Panc1 (cell line): ENCODE measurements at regions not wholly inside any gene's neighbourhood (a gene's known extent, or its start where the extent isn't known, plus 50 kb on each side); places are given as distances from the start of the nearest gene placed in this dataset.

ENCODE experiments used
- ATAC-seq: fragments of 200-7000 bp; cut with Tn5 transposase; 2 replicates; pipeline ENCODE4 v1.9.1; 2020; ENCODE audit warnings: mild to moderate bottlenecking, moderate library complexity
- BruUV-seq: library from RNA; stranded (reverse); fragments of 400-500 nt; replicated peaks from 2 replicates; lab custom pipeline; 2021; lab: Mats Ljungman, UMichigan
- CTCF ChIA-PET: fragments of 300-600 bp; sonication (Branson Sonifier 250); formaldehyde crosslinking; loops from one replicate; lab custom pipeline; 2022; ENCODE audit warnings: antibody characterized with exemption; lab: Charles Lee
- POLR2A ChIA-PET: fragments of 300-600 bp; sonication (Branson Sonifier 250); formaldehyde crosslinking; loops from one replicate; lab custom pipeline; 2022; ENCODE audit warnings: antibody characterized with exemption; lab: Charles Lee
- DNase-seq: peaks from one replicate; pipeline ENCODE4 v3.0.0-alpha.2; 2010; ENCODE audit warnings: low read depth, low spot score
- H3K27ac ChIP-seq: 2 replicates; pipeline ENCODE4 v1.5.1; 2011; ENCODE audit warnings: mild to moderate bottlenecking, low read length, inconsistent platforms
- H3K27me3 ChIP-seq: fragments of 200-500 bp; sonication (Bioruptor generic); 2 replicates; pipeline ENCODE4 v1.6.0; 2014; ENCODE audit warnings: low read length, inconsistent platforms; ENCODE audit not compliant: control insufficient read depth, insufficient read depth
- H3K36me3 ChIP-seq: fragments of 200-500 bp; sonication (Bioruptor generic); 2 replicates; pipeline ENCODE4 v1.5.1; 2014; ENCODE audit warnings: inconsistent platforms, mild to moderate bottlenecking, low read length, moderate library complexity; ENCODE audit not compliant: control insufficient read depth, insufficient read depth
- H3K4me1 ChIP-seq: 2 replicates; pipeline ENCODE4 v1.5.1; 2011; ENCODE audit warnings: inconsistent platforms, mild to moderate bottlenecking, low read length, moderate library complexity; ENCODE audit not compliant: control insufficient read depth, insufficient read depth
- H3K4me3 ChIP-seq, 2 experiments: 2 replicates each; pipeline ENCODE4 v1.5.1; 2011 to 2012; ENCODE audit warnings: low read depth in 2 of 2, low read length in 2 of 2, mild to moderate bottlenecking in 2 of 2, inconsistent platforms in 1 of 2, moderate library complexity in 1 of 2
- H3K9me3 ChIP-seq: fragments of 200-500 bp; sonication (Bioruptor generic); 2 replicates; pipeline ENCODE4 v1.5.1; 2014; ENCODE audit warnings: low read depth, mild to moderate bottlenecking, inconsistent platforms, low read length, moderate library complexity; ENCODE audit not compliant: control insufficient read depth, insufficient read depth
- POLR2AphosphoS5 ChIP-seq: IDR thresholded peaks from 2 replicates; pipeline ENCODE4 v1.6.1; 2012; ENCODE audit warnings: mild to moderate bottlenecking, low read depth, low read length, moderate library complexity
- SIN3A ChIP-seq: IDR thresholded peaks from 2 replicates; pipeline ENCODE4 v1.6.1; 2012; ENCODE audit warnings: low read depth, mild to moderate bottlenecking, low read length, moderate library complexity, borderline replicate concordance; ENCODE audit not compliant: insufficient read depth
- TCF7L2 ChIP-seq: IDR thresholded peaks from 2 replicates; pipeline ENCODE4 v1.6.1; 2011; ENCODE audit warnings: mild to moderate bottlenecking, low read depth, low read length, inconsistent platforms
- in situ Hi-C: cut with HindIII; loops from 2 replicates; pipeline ENCODE4 v1.10.0; 2016; ENCODE audit warnings: low sequenced_read_pairs, low pct_unique_long_range_greater_than_20kb
- intact Hi-C: fragments of 100-400 bp; cut with micrococcal nuclease; formaldehyde crosslinking; loops from one replicate; pipeline ENCODE4 v1.10.0; 2022; ENCODE audit not compliant: unreplicated experiment
- TF ChIP-seq, protein P1 (sequence below), 2 experiments: IDR thresholded peaks; 2 replicates each; pipeline ENCODE4 v1.6.1; 2011 to 2012; ENCODE audit warnings: low read depth in 2 of 2, control low read depth in 1 of 2, low read length in 1 of 2, mild to moderate bottlenecking in 1 of 2, moderate library complexity in 1 of 2; ENCODE audit not compliant: insufficient read depth in 1 of 2
- TF ChIP-seq, protein P2 (sequence below): fragments of 450-650 bp; IDR thresholded peaks from 2 replicates; pipeline ENCODE4 v1.5.1; 2017; ENCODE audit warnings: mild to moderate bottlenecking

GRCh38 chr11:104462341-104462740, 298.4 kb upstream of the PDGFD start:
- H3K9me3 ChIP-seq = no peaks in the 10 kb centered on the region
- no peak overlapping the region for H3K4me3 ChIP-seq
- H3K36me3 ChIP-seq = no peaks in the 10 kb centered on the region
- ChIA-PET CTCF (no interaction called here), POLR2A (no interaction called here)
- intact Hi-C loops (no loop called here), in situ Hi-C loops (no loop called here)
- no peaks in the 10 kb centered on the region for H3K4me1 ChIP-seq
- no peaks in the 10 kb centered on the region for H3K27me3 ChIP-seq
- BruUV-seq = no TSS peak
- no peak overlapping the region for H3K27ac ChIP-seq
- DNase-seq (no peak), ATAC-seq (no peak)
- TF ChIP-seq SIN3A (no peak), POLR2AphosphoS5 (no peak), TCF7L2 (no peak)
- TF ChIP-seq, protein P1, sequence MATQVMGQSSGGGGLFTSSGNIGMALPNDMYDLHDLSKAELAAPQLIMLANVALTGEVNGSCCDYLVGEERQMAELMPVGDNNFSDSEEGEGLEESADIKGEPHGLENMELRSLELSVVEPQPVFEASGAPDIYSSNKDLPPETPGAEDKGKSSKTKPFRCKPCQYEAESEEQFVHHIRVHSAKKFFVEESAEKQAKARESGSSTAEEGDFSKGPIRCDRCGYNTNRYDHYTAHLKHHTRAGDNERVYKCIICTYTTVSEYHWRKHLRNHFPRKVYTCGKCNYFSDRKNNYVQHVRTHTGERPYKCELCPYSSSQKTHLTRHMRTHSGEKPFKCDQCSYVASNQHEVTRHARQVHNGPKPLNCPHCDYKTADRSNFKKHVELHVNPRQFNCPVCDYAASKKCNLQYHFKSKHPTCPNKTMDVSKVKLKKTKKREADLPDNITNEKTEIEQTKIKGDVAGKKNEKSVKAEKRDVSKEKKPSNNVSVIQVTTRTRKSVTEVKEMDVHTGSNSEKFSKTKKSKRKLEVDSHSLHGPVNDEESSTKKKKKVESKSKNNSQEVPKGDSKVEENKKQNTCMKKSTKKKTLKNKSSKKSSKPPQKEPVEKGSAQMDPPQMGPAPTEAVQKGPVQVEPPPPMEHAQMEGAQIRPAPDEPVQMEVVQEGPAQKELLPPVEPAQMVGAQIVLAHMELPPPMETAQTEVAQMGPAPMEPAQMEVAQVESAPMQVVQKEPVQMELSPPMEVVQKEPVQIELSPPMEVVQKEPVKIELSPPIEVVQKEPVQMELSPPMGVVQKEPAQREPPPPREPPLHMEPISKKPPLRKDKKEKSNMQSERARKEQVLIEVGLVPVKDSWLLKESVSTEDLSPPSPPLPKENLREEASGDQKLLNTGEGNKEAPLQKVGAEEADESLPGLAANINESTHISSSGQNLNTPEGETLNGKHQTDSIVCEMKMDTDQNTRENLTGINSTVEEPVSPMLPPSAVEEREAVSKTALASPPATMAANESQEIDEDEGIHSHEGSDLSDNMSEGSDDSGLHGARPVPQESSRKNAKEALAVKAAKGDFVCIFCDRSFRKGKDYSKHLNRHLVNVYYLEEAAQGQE (IDR thresholded peaks at IDR 0.05; ENCODE audit: insufficient read depth in 1 of 2, low read depth in 2 of 2, low read length in 1 of 2) = no peak
- TF ChIP-seq, protein P2, sequence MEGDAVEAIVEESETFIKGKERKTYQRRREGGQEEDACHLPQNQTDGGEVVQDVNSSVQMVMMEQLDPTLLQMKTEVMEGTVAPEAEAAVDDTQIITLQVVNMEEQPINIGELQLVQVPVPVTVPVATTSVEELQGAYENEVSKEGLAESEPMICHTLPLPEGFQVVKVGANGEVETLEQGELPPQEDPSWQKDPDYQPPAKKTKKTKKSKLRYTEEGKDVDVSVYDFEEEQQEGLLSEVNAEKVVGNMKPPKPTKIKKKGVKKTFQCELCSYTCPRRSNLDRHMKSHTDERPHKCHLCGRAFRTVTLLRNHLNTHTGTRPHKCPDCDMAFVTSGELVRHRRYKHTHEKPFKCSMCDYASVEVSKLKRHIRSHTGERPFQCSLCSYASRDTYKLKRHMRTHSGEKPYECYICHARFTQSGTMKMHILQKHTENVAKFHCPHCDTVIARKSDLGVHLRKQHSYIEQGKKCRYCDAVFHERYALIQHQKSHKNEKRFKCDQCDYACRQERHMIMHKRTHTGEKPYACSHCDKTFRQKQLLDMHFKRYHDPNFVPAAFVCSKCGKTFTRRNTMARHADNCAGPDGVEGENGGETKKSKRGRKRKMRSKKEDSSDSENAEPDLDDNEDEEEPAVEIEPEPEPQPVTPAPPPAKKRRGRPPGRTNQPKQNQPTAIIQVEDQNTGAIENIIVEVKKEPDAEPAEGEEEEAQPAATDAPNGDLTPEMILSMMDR = no peak

DNA sequence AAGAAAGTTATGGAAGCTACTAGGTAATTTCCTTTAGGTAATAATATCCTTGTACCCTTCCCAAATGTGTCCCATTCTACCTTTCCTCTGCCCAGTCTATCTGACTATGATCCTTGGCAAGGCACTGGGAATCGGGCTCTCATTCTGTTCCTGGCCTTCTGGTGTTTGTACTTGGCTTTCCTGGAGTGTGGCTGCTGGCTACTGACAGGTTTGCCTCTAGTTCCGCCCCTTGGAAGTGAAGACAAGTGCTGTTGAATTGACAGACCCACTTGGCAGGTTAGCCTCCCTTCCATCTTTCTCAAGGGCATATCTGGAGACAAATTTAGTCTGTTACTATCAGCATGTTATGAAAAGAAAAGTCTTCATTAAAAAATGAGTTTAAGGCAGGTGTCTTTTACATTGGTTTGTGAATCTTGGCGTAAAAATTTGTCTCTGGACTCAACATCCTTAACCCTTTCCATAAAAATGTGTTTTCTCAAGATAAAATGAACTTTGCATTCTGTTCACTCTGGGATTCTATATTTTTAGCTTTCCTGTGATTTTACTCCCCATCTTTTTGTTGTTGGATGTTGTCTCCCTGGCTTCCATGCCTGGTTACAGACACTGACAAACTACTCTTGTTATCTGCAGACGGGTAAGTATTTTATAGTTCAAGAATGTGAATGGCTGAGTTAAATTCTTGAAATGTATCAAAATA, 287.4 kb upstream of the PDGFD start:
- BruUV-seq = no TSS peak
- in situ Hi-C loops = no loop called here
- POLR2A ChIA-PET = no interaction called here

More for the DNA sequence above, 287.4 kb upstream of the PDGFD start:
- Histone ChIP-seq H3K27me3 (no peaks in the 10 kb centered on the region), H3K9me3 (no peaks in the 10 kb centered on the region), H3K4me3 (no peak overlapping the region), H3K4me1 (no peaks in the 10 kb centered on the region), H3K27ac (no peak overlapping the region), H3K36me3 (no peaks in the 10 kb centered on the region)
- ATAC-seq = no peak
- TF ChIP-seq, protein P1 (IDR thresholded peaks at IDR 0.05; ENCODE audit: insufficient read depth in 1 of 2, low read depth in 2 of 2, low read length in 1 of 2) = no peak
- TF ChIP-seq POLR2AphosphoS5 (no peak), TCF7L2 (no peak), SIN3A (no peak)
- TF ChIP-seq, protein P2 = no peak
- no peak for DNase-seq
- intact Hi-C loops = no loop called here
- CTCF ChIA-PET = no interaction called here
